Activated CD4-positive, alpha-beta T cell treated with anti-CD3 and anti-CD28 coated beads, Interleukin-2, amount 10 ng/mL, durations not matched to agents 24 days and 14 days (primary cell): ENCODE measurements at regions not wholly inside any gene's neighbourhood (a gene's known extent, or its start where the extent isn't known, plus 50 kb on each side); places are given as distances from the start of the nearest gene placed in this dataset.
A peak's percentile ranks its signal among the peaks of the same experiment; 100 is the strongest.

ENCODE experiments used
- DNase-seq: peaks from one replicate; pipeline ENCODE4 v3.0.0; 2022
- H3K27ac Mint-ChIP-seq: one replicate; pipeline ENCODE4 v1.8.0; 2022; ENCODE audit warnings: mild to moderate bottlenecking, mixed read lengths
- H3K27me3 Mint-ChIP-seq: one replicate; pipeline ENCODE4 v1.8.0; 2022; ENCODE audit warnings: mixed read lengths
- H3K36me3 Mint-ChIP-seq: one replicate; pipeline ENCODE4 v1.8.0; 2022; ENCODE audit warnings: low read depth, mild to moderate bottlenecking, mixed read lengths
- H3K4me1 Mint-ChIP-seq: one replicate; pipeline ENCODE4 v1.8.0; 2021; ENCODE audit warnings: mixed read lengths
- H3K4me3 Mint-ChIP-seq: one replicate; pipeline ENCODE4 v1.8.0; 2022; ENCODE audit warnings: mild to moderate bottlenecking, moderate library complexity, mixed read lengths
- H3K9me3 Mint-ChIP-seq: one replicate; pipeline ENCODE4 v1.8.0; 2021; ENCODE audit warnings: mixed read lengths
- intact Hi-C: fragments of 100-400 bp; cut with micrococcal nuclease; formaldehyde crosslinking; loops from one replicate; pipeline ENCODE4 v1.15.1; 2023

DNA sequence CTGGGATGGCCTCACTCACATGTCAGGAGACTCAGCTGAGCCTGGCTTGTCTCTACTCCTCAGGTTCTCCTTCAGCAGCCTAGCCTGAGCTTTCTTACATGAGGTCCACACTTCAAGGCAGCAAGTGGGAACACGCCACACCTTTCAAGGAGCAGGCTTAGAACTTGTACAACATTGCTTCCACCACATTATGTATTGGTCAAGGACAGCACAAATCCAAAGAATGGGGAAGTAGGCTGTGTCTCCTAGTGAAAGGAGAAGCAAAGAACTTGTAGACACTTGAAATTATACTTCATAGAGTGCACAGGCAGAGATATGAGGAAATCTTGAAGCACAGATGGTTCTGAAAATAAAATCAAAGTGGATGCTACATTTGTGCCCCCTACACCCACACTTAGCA is 120.9 kb upstream of the NOCT start:
- H3K9me3 Mint-ChIP-seq: no peaks in the 10 kb centered on the region
- peaks cover 15% of the 10 kb centered on the region for H3K27me3 Mint-ChIP-seq
- H3K4me1 Mint-ChIP-seq: peaks cover 12% of the 10 kb centered on the region
- no peaks in the 10 kb centered on the region for H3K36me3 Mint-ChIP-seq
- H3K27ac Mint-ChIP-seq: no peak overlapping the region
- DNase-seq: no peak
- intact Hi-C loops: no loop called here
- no peak overlapping the region for H3K4me3 Mint-ChIP-seq

GRCh38 chr4:138894011-138894410 is 121.6 kb upstream of the NOCT start:
- no peaks in the 10 kb centered on the region for H3K9me3 Mint-ChIP-seq
- no peak overlapping the region for H3K4me3 Mint-ChIP-seq
- H3K36me3 Mint-ChIP-seq: no peaks in the 10 kb centered on the region
- H3K27me3 Mint-ChIP-seq: peaks cover 15% of the 10 kb centered on the region
- no peak overlapping the region for H3K27ac Mint-ChIP-seq
- DNase-seq: no peak
- H3K4me1 Mint-ChIP-seq: peaks cover 12% of the 10 kb centered on the region
- intact Hi-C loops: no loop called here

GRCh38 chr4:138892483-138893407 is 122.8 kb upstream of the NOCT start:
- intact Hi-C loops: no loop called here
- no peak overlapping the region for H3K27ac Mint-ChIP-seq
- peaks cover 8% of the 10 kb centered on the region for H3K4me1 Mint-ChIP-seq
- no peaks in the 10 kb centered on the region for H3K9me3 Mint-ChIP-seq
- DNase-seq: no peak
- H3K36me3 Mint-ChIP-seq: no peaks in the 10 kb centered on the region
- no peak overlapping the region for H3K4me3 Mint-ChIP-seq
- H3K27me3 Mint-ChIP-seq: peaks cover 15% of the 10 kb centered on the region

GRCh38 chr4:138891631-138892031 is 124.0 kb upstream of the NOCT start:
- DNase-seq: no peak

DNA sequence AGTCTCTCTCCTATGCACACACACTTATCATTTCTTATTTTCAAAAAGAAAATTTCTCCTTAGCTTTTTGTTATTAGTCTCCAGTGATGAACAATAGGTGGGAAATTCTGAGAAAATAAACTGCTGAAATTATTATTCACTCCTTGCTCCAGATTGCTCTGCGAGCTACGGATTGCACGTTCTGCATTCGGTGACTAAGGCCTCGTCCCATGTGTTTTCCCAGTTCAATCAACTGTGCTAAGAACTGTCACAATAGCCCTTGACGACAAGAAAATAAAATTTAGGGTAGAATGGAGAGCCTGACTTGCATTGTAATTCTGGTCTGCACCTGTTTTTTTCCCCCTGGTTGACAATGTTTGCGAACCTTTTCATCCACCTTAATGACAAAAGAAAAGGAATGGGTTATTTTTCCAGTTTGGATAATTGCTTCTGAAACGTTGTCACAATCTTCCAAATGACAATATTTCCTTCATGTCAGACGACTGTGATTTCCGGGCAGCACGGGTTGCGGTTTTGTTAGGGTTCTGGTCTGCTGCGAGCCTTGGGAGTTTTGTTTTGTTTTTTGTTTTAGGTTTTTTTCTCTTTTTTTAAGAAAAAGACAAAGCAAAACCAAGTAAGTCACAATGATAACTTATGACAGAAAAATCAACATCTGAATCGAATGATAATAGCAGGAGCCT is 124.5 kb upstream of the NOCT start:
- Mint-ChIP-seq H3K36me3 (no peaks in the 10 kb centered on the region), H3K27me3 (peaks cover 15% of the 10 kb centered on the region), H3K9me3 (no peaks in the 10 kb centered on the region), H3K27ac (no peak overlapping the region), H3K4me3 (no peak overlapping the region), H3K4me1 (peaks cover 5% of the 10 kb centered on the region)
- no peak for DNase-seq
- intact Hi-C loops: no loop called here

More at GRCh38 chr4:138891631-138892031, 124.0 kb upstream of the NOCT start:
- no peak overlapping the region for H3K27ac Mint-ChIP-seq
- no peak overlapping the region for H3K4me3 Mint-ChIP-seq
- H3K36me3 Mint-ChIP-seq: no peaks in the 10 kb centered on the region
- H3K4me1 Mint-ChIP-seq: peaks cover 5% of the 10 kb centered on the region
- peaks cover 15% of the 10 kb centered on the region for H3K27me3 Mint-ChIP-seq
- H3K9me3 Mint-ChIP-seq: no peaks in the 10 kb centered on the region
- intact Hi-C loops: no loop called here

DNA sequence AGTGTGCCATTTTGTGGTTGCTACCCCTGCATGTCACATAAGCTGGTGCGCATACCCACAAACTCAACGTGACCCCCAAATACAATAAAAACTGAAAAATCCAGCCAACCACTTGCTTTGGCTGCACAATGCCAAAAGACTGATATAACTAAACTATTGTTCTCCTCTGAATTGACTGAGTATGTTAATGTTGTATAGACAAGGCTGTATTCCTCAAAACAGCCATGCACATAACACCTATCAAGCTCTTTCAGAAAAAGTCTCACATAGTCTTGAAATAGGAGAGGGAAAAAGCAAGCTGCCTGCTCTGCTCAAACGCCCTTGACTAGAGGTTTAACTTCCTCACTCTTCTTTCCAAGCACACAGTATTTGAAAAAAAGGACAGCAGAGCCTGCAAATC is 126.4 kb upstream of the NOCT start:
- Mint-ChIP-seq H3K27me3 (peaks cover 12% of the 10 kb centered on the region), H3K4me3 (no peak overlapping the region), H3K36me3 (no peaks in the 10 kb centered on the region), H3K9me3 (no peaks in the 10 kb centered on the region), H3K27ac (no peak overlapping the region), H3K4me1 (peaks cover 5% of the 10 kb centered on the region)
- intact Hi-C loops: no loop called here
- no peak for DNase-seq

DNA sequence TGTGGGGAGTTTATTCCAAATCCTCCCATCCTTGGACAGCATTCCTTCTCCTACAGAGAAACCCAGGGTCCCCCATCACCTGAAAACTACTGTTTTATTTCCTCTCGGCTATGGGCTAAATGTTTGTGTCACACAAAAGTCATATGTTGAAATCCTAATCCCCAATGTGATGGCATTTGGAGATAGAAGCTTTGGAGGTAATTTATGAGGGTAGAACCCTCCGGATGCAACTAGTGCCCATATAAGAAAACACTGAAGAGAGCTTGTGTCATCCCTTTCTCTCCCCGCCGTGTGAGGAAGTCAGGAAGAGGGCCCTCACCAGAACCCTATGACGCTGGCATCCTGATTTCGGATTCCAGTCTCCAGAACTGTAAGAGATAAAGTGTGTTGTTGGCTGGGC is 127.8 kb upstream of the NOCT start:
- intact Hi-C loops: no loop called here
- H3K27ac Mint-ChIP-seq: no peak overlapping the region

DNA sequence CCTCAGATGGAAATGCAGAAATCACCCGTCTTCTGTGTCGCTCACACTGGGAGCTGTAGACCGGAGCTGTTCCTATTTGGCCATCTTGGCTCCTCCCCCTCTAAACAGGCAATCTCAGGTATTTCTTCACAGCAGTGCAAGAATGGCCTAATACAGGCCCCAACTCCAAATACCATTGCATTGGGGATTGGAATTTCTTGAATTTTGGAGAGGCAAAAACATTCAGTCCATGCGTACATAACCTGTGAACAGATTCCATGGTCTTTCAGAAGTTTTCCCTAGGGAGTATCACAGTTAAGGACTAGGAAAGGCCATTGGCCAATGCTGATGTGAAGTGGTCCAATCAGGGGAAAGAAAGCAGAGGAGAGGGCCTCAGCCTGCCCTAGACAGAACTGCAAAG is 128.2 kb upstream of the NOCT start:
- no peaks in the 10 kb centered on the region for H3K9me3 Mint-ChIP-seq
- H3K27me3 Mint-ChIP-seq: peaks cover 3% of the 10 kb centered on the region

More for the DNA sequence above, 127.8 kb upstream of the NOCT start:
- no peaks in the 10 kb centered on the region for H3K9me3 Mint-ChIP-seq
- peaks cover 5% of the 10 kb centered on the region for H3K4me1 Mint-ChIP-seq
- peaks cover 6% of the 10 kb centered on the region for H3K27me3 Mint-ChIP-seq
- DNase-seq: no peak
- H3K36me3 Mint-ChIP-seq: no peaks in the 10 kb centered on the region
- no peak overlapping the region for H3K4me3 Mint-ChIP-seq

DNA sequence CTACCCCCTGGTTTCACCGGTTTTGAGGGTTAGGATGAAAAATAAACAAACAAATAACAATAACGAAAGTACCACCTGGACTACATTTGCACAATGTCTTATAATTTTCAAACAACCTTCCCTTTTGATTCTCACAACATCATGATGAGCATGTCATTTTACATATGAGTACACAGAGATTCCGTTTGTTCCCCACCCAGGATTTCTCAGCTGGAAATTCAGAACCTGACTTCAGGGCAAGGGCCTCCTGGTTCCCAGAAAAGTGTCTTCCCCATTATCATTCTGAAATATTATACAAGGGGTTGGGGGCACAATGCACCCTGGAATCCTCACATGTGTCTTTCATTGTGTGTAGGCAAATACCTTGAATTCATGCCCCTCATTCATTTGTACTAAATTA is 135.8 kb upstream of the NOCT start:
- no peaks in the 10 kb centered on the region for H3K9me3 Mint-ChIP-seq

More for the DNA sequence above, 128.2 kb upstream of the NOCT start:
- Mint-ChIP-seq H3K4me3 (no peak overlapping the region), H3K4me1 (peaks cover 2% of the 10 kb centered on the region), H3K27ac (no peak overlapping the region), H3K36me3 (no peaks in the 10 kb centered on the region)
- no peak for DNase-seq
- intact Hi-C loops: no loop called here

DNA sequence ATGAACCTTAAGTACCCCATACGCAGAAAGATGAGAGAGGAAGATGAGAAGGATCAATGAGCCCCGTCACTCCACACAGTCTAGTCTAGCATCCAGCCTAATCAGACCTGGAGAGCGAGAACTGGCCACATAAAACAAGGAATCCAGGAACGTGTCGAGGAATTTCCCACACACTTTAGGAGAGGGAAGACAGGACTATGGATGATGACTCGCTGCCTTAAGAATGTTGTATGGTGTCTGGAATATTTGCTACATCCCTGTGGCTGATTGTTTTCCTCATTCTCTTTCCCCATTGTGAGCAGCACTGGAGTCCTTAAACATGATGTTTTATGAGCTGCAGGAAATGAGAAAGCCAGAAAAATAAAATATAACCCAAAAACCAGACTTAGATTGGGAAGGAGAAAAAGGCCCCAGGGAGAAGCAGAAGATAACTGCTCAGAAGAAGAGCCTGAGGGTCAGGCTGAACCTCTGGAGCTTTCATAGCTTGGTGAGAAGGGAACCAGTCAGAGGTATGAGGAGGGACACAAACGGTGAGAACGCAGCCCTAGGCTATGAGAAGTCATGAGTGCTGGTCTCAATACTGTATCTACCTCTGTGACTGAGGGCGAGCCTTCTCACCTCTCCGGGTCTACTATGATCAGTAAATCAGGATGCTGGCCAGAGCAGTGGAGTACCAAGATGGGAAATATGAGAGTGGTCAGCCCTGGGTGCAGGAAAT is 139.5 kb upstream of the NOCT start:
- intact Hi-C loops: no loop called here
- Mint-ChIP-seq H3K4me3 (no peak overlapping the region), H3K4me1 (no peaks in the 10 kb centered on the region), H3K36me3 (no peaks in the 10 kb centered on the region), H3K27ac (no peak overlapping the region), H3K9me3 (no peaks in the 10 kb centered on the region), H3K27me3 (peaks cover 17% of the 10 kb centered on the region)
- no peak for DNase-seq

More for the DNA sequence above, 135.8 kb upstream of the NOCT start:
- H3K4me1 Mint-ChIP-seq: no peaks in the 10 kb centered on the region
- H3K4me3 Mint-ChIP-seq: no peak overlapping the region
- peaks cover 9% of the 10 kb centered on the region for H3K27me3 Mint-ChIP-seq
- intact Hi-C loops: no loop called here
- no peak for DNase-seq
- no peaks in the 10 kb centered on the region for H3K36me3 Mint-ChIP-seq
- no peak overlapping the region for H3K27ac Mint-ChIP-seq

DNA sequence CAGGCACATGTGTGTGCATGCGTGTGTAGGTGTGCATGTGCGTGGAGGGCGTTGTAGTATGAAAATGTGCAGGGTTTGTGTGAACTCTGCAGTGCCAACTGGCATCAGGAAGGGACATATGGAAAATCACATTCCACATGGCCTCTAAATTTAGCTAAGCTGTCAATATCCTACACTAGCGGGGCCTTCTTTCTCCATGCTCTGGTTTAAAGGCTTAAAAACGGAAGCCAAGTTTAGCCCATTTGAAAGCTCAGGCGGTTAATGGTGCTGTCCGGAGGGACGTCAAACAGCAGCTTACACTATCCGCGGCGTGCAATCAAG is 144.1 kb upstream of the NOCT start:
- Mint-ChIP-seq H3K27ac (no peak overlapping the region), H3K4me1 (no peaks in the 10 kb centered on the region), H3K27me3 (peaks cover 20% of the 10 kb centered on the region), H3K9me3 (no peaks in the 10 kb centered on the region), H3K4me3 (no peak overlapping the region), H3K36me3 (no peaks in the 10 kb centered on the region)
- intact Hi-C loops: loop anchor here (2.0 kb wide), 1 partner anchor 191 kb away; no protein-coding TSS in a partner anchor
- no peak for DNase-seq

GRCh38 chr4:138870737-138871554 is 144.6 kb upstream of the NOCT start:
- no peak overlapping the region for H3K4me3 Mint-ChIP-seq
- peak; percentile 85 for DNase-seq

DNA sequence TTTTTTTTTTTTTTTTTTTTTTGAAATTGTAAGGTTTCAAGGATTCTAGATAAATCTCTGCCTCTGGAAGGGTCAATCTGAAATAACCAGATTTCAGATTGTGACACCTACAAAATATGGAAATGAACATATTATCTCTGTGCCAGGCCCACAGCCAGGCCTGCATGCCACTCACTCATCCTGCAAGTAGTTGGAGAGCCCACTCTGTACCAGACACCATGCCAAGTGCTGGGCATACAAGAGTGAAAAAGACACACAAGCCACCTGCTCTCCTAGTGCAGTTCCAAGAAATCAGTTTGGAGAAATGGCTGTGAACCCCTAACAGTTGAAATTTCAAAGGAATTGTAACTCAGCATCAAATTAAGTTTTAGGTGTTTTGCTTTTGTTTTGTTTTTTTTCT is 145.9 kb upstream of the NOCT start:
- Mint-ChIP-seq H3K36me3 (no peaks in the 10 kb centered on the region), H3K27me3 (peaks cover 16% of the 10 kb centered on the region), H3K9me3 (no peaks in the 10 kb centered on the region), H3K4me1 (no peaks in the 10 kb centered on the region), H3K4me3 (no peak overlapping the region), H3K27ac (no peak overlapping the region)
- intact Hi-C loops: loop anchor here (2.0 kb wide), 1 partner anchor 189 kb away; no protein-coding TSS in a partner anchor
- DNase-seq: no peak

More at GRCh38 chr4:138870737-138871554, 144.6 kb upstream of the NOCT start:
- intact Hi-C loops: loop anchor here (2.0 kb wide), 1 partner anchor 190 kb away; no protein-coding TSS in a partner anchor
- no peaks in the 10 kb centered on the region for H3K9me3 Mint-ChIP-seq
- no peak overlapping the region for H3K27ac Mint-ChIP-seq
- H3K4me1 Mint-ChIP-seq: no peaks in the 10 kb centered on the region
- peaks cover 19% of the 10 kb centered on the region for H3K27me3 Mint-ChIP-seq
- H3K36me3 Mint-ChIP-seq: no peaks in the 10 kb centered on the region
